Astrocyte (in vitro differentiated cells and primary cell): ENCODE measurements at regions not wholly inside any gene's neighbourhood (a gene's known extent, or its start where the extent isn't known, plus 50 kb on each side); places are given as distances from the start of the nearest gene placed in this dataset.

Experiments used
- DNase-seq: peaks from one replicate; pipeline ENCODE4 v3.0.0-alpha.2; 2010; ENCODE audit warnings: low read depth
- FAIRE-seq: peaks from 2 replicates; lab custom pipeline; 2011; peaks lifted over from hg19 to GRCh38; lab: Jason Lieb, UNC
- H2AFZ ChIP-seq: 2 replicates; pipeline ENCODE4 v1.6.0; 2012; ENCODE audit warnings: low read depth, low read length, inconsistent platforms
- H3K27ac ChIP-seq: 2 replicates; pipeline ENCODE4 v1.5.1; 2011; ENCODE audit warnings: low read depth, low read length, inconsistent platforms
- H3K27me3 ChIP-seq: 2 replicates; pipeline ENCODE4 v1.6.0; 2011; ENCODE audit warnings: low read length, inconsistent platforms; ENCODE audit not compliant: insufficient read depth
- H3K36me3 ChIP-seq: 2 replicates; pipeline ENCODE4 v1.5.1; 2011; ENCODE audit warnings: low read length, inconsistent platforms; ENCODE audit not compliant: insufficient read depth
- H3K4me1 ChIP-seq: 2 replicates; pipeline ENCODE4 v1.5.1; 2011; ENCODE audit warnings: low read length, inconsistent platforms; ENCODE audit not compliant: insufficient read depth
- H3K4me2 ChIP-seq: 2 replicates; pipeline ENCODE4 v1.6.0; 2012; ENCODE audit warnings: low read length, inconsistent platforms
- H3K4me3 ChIP-seq: 2 replicates; pipeline ENCODE4 v1.5.1; 2011; ENCODE audit warnings: low read depth, mild to moderate bottlenecking, low read length, inconsistent platforms; ENCODE audit not compliant: insufficient read depth
- H3K79me2 ChIP-seq: 2 replicates; pipeline ENCODE4 v1.6.0; 2012; ENCODE audit warnings: mild to moderate bottlenecking, low read length, inconsistent platforms; ENCODE audit not compliant: insufficient read depth
- H3K9ac ChIP-seq: 2 replicates; pipeline ENCODE4 v1.6.0; 2012; ENCODE audit warnings: mild to moderate bottlenecking, low read length, inconsistent platforms
- H3K9me3 ChIP-seq: 2 replicates; pipeline ENCODE4 v1.5.1; 2012; ENCODE audit warnings: low read depth, mild to moderate bottlenecking, low read length, inconsistent platforms; ENCODE audit not compliant: insufficient read depth
- H4K20me1 ChIP-seq: 2 replicates; pipeline ENCODE4 v1.6.0; 2012; ENCODE audit warnings: low read length, inconsistent platforms; ENCODE audit not compliant: insufficient read depth
- H3K27ac Mint-ChIP-seq: one replicate; pipeline ENCODE4 v1.8.0; 2021; ENCODE audit warnings: mild to moderate bottlenecking, mixed read lengths; ENCODE audit not compliant: unreplicated experiment
- H3K27me3 Mint-ChIP-seq: one replicate; pipeline ENCODE4 v1.8.0; 2021; ENCODE audit warnings: low read depth, mixed read lengths; ENCODE audit not compliant: unreplicated experiment
- H3K36me3 Mint-ChIP-seq: one replicate; pipeline ENCODE4 v1.8.0; 2021; ENCODE audit warnings: low read depth, mixed read lengths; ENCODE audit not compliant: unreplicated experiment
- H3K4me1 Mint-ChIP-seq: one replicate; pipeline ENCODE4 v1.8.0; 2021; ENCODE audit warnings: low read depth, mixed read lengths; ENCODE audit not compliant: unreplicated experiment
- H3K4me3 Mint-ChIP-seq: one replicate; pipeline ENCODE4 v1.8.0; 2021; ENCODE audit warnings: mild to moderate bottlenecking, moderate library complexity, mixed read lengths; ENCODE audit not compliant: unreplicated experiment
- H3K9me3 Mint-ChIP-seq: one replicate; pipeline ENCODE4 v1.8.0; 2021; ENCODE audit warnings: mild to moderate bottlenecking, mixed read lengths; ENCODE audit not compliant: unreplicated experiment
- CTCF ChIP-seq: IDR thresholded peaks from 2 replicates; pipeline ENCODE4 v1.5.1; 2011; ENCODE audit warnings: low read depth, mild to moderate bottlenecking, inconsistent platforms, low read length, moderate library complexity; ENCODE audit not compliant: insufficient read depth
- EZH2 ChIP-seq: IDR thresholded peaks from 2 replicates; pipeline ENCODE4 v1.6.1; 2012; ENCODE audit warnings: mild to moderate bottlenecking, low read length, inconsistent platforms; ENCODE audit not compliant: insufficient read depth

DNA sequence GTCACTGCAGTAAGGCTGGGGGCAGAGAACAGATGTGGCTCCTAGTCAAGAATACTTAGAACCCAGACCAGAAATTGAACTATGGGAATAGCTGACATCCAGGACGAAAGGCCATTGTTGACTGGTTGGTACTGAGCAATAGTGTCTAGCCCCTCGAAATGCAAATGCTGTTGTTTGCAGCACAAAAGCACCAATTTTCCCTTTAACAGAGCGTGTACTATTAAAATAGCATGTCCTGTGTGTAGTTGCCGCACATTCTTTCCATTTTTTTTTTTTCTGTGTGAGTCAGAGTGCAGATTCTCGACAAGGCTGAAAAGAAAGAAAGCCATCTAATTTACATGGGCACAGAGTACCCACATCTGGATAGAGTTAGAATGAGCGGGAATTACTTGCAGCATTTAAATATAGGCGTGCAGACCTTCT lies 302.4 kb downstream of the PTEN start:
- peaks cover 26% of the 10 kb centered on the region for H3K4me1 Mint-ChIP-seq
- no peak overlapping the region for H3K27ac Mint-ChIP-seq
- Histone ChIP-seq H4K20me1 (no peaks in the 10 kb centered on the region), H3K4me3 (no peak overlapping the region), H2AFZ (peak overlapping the region; percentile 39), H3K79me2 (no peaks in the 10 kb centered on the region), H3K9ac (peak overlapping the region; percentile 14), H3K4me2 (peak overlapping the region; percentile 55), H3K27me3 (no peaks in the 10 kb centered on the region), H3K4me1 (peaks cover 19% of the 10 kb centered on the region), H3K36me3 (no peaks in the 10 kb centered on the region), H3K9me3 (no peaks in the 10 kb centered on the region), H3K27ac (peak overlapping the region; percentile 24)
- TF ChIP-seq CTCF (no peak), EZH2 (no peak)
- peaks cover 5% of the 10 kb centered on the region for H3K9me3 Mint-ChIP-seq
- DNase-seq, result peak; percentile 79
- peak; percentile 96 for FAIRE-seq
- H3K27me3 Mint-ChIP-seq, result no peaks in the 10 kb centered on the region
- H3K36me3 Mint-ChIP-seq, result no peaks in the 10 kb centered on the region
- H3K4me3 Mint-ChIP-seq, result no peak overlapping the region

GRCh38 chr10:88168171-88169036 lies 305.0 kb downstream of the PTEN start:
- Histone ChIP-seq H3K27me3 (no peaks in the 10 kb centered on the region), H4K20me1 (no peaks in the 10 kb centered on the region), H2AFZ (no peak overlapping the region), H3K4me2 (no peak overlapping the region), H3K4me1 (peaks cover 15% of the 10 kb centered on the region), H3K27ac (no peak overlapping the region), H3K36me3 (no peaks in the 10 kb centered on the region), H3K79me2 (no peaks in the 10 kb centered on the region), H3K4me3 (no peak overlapping the region), H3K9me3 (no peaks in the 10 kb centered on the region), H3K9ac (no peak overlapping the region)
- TF ChIP-seq EZH2 (no peak), CTCF (no peak)
- no peak overlapping the region for H3K4me3 Mint-ChIP-seq
- no peak for FAIRE-seq
- DNase-seq, result peak; percentile 28
- peaks cover 5% of the 10 kb centered on the region for H3K9me3 Mint-ChIP-seq
- no peak overlapping the region for H3K27ac Mint-ChIP-seq
- H3K27me3 Mint-ChIP-seq, result no peaks in the 10 kb centered on the region
- H3K4me1 Mint-ChIP-seq, result peaks cover 17% of the 10 kb centered on the region
- H3K36me3 Mint-ChIP-seq, result no peaks in the 10 kb centered on the region

GRCh38 chr10:88169037-88169319 lies 305.6 kb downstream of the PTEN start:
- TF ChIP-seq CTCF (no peak), EZH2 (no peak)
- H3K9ac ChIP-seq, result no peak overlapping the region
- no peaks in the 10 kb centered on the region for H3K27me3 Mint-ChIP-seq
- DNase-seq, result no peak
- FAIRE-seq, result no peak
- H3K79me2 ChIP-seq, result no peaks in the 10 kb centered on the region
- H3K4me3 ChIP-seq, result no peak overlapping the region
- H3K4me2 ChIP-seq, result no peak overlapping the region
- no peaks in the 10 kb centered on the region for H3K27me3 ChIP-seq
- peaks cover 16% of the 10 kb centered on the region for H3K4me1 Mint-ChIP-seq
- no peak overlapping the region for H3K27ac Mint-ChIP-seq
- no peak overlapping the region for H3K27ac ChIP-seq
- H3K4me1 ChIP-seq, result peaks cover 15% of the 10 kb centered on the region
- H4K20me1 ChIP-seq, result no peaks in the 10 kb centered on the region
- no peaks in the 10 kb centered on the region for H3K36me3 ChIP-seq
- no peak overlapping the region for H2AFZ ChIP-seq
- peaks cover 5% of the 10 kb centered on the region for H3K9me3 Mint-ChIP-seq
- no peak overlapping the region for H3K4me3 Mint-ChIP-seq
- H3K36me3 Mint-ChIP-seq, result no peaks in the 10 kb centered on the region
- H3K9me3 ChIP-seq, result no peaks in the 10 kb centered on the region
